HL-60 (cell line): ENCODE measurements at regions not wholly inside any gene's neighbourhood (a gene's known extent, or its start where the extent isn't known, plus 50 kb on each side); places are given as distances from the start of the nearest gene placed in this dataset.

Source experiments
- DNase-seq, 2 experiments: peaks; one replicate each; pipeline ENCODE4 v3.0.0-alpha.2; 2010 to 2020; ENCODE audit warnings: low read depth in 1 of 2, low spot score in 1 of 2
- H3K27ac ChIP-seq: fragments of 250-450 bp; sonication (Bioruptor Pico); replicated peaks from 2 replicates; pipeline ENCODE4 v1.5.1; 2020; ENCODE audit warnings: mild to moderate bottlenecking, moderate library complexity
- H3K27me3 ChIP-seq: fragments of 250-450 bp; sonication (Bioruptor Pico); 2 replicates; pipeline ENCODE4 v1.5.1; 2021; ENCODE audit warnings: mild to moderate bottlenecking, moderate library complexity; ENCODE audit not compliant: insufficient read depth, poor library complexity, severe bottlenecking
- H3K4me3 ChIP-seq: replicated peaks from 2 replicates; pipeline ENCODE4 v1.5.1; 2011; ENCODE audit warnings: mild to moderate bottlenecking, control low read depth, low read length; ENCODE audit not compliant: insufficient read depth
- CTCF ChIP-seq: IDR thresholded peaks from one replicate; pipeline ENCODE4 v1.5.1; 2011; ENCODE audit warnings: low read length, control low read depth, inconsistent platforms; ENCODE audit not compliant: insufficient read depth
- GABPA ChIP-seq: IDR thresholded peaks from 2 replicates; pipeline ENCODE4 v1.6.1; 2012; ENCODE audit warnings: low read depth
- POLR2AphosphoS5 ChIP-seq: IDR thresholded peaks from 2 replicates; pipeline ENCODE4 v1.6.1; 2012; ENCODE audit warnings: low read depth
- SPI1 ChIP-seq: IDR thresholded peaks from 2 replicates; pipeline ENCODE4 v1.6.1; 2012; ENCODE audit warnings: low read depth, mild to moderate bottlenecking, borderline replicate concordance
- TF ChIP-seq, protein P1 (sequence below): IDR thresholded peaks from 2 replicates; pipeline ENCODE4 v1.6.1; 2012; ENCODE audit warnings: low read depth; ENCODE audit not compliant: insufficient replicate concordance

DNA sequence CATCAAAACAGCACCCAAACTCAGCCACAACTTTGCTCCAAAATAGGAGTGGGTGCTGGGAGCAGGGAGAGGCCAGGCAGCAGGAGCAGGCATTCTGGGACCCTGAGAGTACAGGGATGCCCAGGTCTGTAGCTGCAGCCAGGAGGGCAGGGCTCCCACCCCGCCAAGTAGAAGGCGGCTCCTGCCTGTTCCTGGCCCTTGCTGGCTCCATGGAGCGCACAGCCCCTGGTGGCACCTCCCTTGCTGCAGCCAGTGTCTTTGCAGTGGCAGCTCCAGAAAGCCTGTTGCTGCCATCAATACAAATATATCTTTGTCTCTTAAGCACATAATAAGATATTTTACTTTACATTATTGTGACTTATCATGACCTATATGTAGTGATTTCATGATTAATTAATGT lies 1096.5 kb downstream of the FSCB start:
- Histone ChIP-seq H3K27ac (no peak overlapping the region), H3K4me3 (no peak overlapping the region), H3K27me3 (no peaks in the 10 kb centered on the region)
- DNase-seq = no peak
- TF ChIP-seq CTCF (no peak), GABPA (no peak), POLR2AphosphoS5 (no peak), SPI1 (no peak)
- TF ChIP-seq, protein P1, sequence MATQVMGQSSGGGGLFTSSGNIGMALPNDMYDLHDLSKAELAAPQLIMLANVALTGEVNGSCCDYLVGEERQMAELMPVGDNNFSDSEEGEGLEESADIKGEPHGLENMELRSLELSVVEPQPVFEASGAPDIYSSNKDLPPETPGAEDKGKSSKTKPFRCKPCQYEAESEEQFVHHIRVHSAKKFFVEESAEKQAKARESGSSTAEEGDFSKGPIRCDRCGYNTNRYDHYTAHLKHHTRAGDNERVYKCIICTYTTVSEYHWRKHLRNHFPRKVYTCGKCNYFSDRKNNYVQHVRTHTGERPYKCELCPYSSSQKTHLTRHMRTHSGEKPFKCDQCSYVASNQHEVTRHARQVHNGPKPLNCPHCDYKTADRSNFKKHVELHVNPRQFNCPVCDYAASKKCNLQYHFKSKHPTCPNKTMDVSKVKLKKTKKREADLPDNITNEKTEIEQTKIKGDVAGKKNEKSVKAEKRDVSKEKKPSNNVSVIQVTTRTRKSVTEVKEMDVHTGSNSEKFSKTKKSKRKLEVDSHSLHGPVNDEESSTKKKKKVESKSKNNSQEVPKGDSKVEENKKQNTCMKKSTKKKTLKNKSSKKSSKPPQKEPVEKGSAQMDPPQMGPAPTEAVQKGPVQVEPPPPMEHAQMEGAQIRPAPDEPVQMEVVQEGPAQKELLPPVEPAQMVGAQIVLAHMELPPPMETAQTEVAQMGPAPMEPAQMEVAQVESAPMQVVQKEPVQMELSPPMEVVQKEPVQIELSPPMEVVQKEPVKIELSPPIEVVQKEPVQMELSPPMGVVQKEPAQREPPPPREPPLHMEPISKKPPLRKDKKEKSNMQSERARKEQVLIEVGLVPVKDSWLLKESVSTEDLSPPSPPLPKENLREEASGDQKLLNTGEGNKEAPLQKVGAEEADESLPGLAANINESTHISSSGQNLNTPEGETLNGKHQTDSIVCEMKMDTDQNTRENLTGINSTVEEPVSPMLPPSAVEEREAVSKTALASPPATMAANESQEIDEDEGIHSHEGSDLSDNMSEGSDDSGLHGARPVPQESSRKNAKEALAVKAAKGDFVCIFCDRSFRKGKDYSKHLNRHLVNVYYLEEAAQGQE = no peak

DNA sequence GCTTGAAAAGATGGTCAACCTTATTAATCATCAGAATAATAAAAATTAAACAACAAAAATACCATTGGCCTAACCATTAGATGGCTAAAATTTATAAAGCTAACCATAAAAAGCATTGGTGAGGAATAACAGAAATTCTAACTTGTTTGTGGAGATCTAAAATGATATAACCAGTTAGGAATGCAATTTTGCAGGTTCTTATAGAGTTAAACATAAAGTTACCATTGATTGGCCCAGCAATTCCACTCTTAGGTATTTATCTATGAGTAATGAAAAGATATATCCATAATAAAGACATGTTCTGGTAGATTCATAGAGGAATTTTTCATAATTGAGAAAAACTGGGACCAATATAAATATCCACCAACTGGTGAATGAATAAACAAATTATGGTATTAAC lies 1098.6 kb downstream of the FSCB start:
- no peak for DNase-seq
- Histone ChIP-seq H3K27ac (no peak overlapping the region), H3K27me3 (no peaks in the 10 kb centered on the region), H3K4me3 (no peak overlapping the region)
- TF ChIP-seq, protein P1 = no peak
- no peak for TF ChIP-seq GABPA
- TF ChIP-seq SPI1 = no peak
- TF ChIP-seq CTCF = no peak
- no peak for TF ChIP-seq POLR2AphosphoS5

DNA sequence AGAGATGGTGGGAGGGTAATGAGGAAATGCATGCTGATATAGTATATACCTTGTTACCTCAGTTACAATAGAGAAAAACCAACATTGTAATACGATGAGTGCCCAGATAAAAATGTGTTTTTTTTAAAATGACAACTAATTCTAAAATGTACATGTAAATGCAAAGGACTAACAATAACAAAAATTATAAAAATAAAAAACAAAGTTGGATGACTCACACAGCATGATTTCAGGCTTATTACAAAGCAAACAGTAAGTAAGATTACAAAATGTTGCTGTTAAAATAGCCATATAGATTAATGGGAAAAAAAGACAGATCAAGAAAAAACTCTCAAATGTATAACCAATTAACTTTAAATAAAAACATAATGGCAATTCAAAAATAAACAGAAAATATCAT lies 1099.4 kb downstream of the FSCB start:
- Histone ChIP-seq H3K4me3 (no peak overlapping the region), H3K27me3 (no peaks in the 10 kb centered on the region)
- no peak for TF ChIP-seq CTCF
- TF ChIP-seq POLR2AphosphoS5 = no peak
- TF ChIP-seq GABPA = no peak
- TF ChIP-seq SPI1 = no peak
- TF ChIP-seq, protein P1 = no peak

More for the DNA sequence above, 1099.4 kb downstream of the FSCB start:
- no peak overlapping the region for H3K27ac ChIP-seq
- DNase-seq = no peak
